DMS53 treated with DMSO at 0.1 percent for 48 hours (cell line): ENCODE measurements at regions not wholly inside any gene's neighbourhood (a gene's known extent, or its start where the extent isn't known, plus 50 kb on each side); places are given as distances from the start of the nearest gene placed in this dataset.

Experiments
- DNase-seq: peaks from one replicate; lab custom pipeline; 2025; ENCODE audit not compliant: unreplicated experiment; lab: John Stamatoyannopoulos, UW

DNA sequence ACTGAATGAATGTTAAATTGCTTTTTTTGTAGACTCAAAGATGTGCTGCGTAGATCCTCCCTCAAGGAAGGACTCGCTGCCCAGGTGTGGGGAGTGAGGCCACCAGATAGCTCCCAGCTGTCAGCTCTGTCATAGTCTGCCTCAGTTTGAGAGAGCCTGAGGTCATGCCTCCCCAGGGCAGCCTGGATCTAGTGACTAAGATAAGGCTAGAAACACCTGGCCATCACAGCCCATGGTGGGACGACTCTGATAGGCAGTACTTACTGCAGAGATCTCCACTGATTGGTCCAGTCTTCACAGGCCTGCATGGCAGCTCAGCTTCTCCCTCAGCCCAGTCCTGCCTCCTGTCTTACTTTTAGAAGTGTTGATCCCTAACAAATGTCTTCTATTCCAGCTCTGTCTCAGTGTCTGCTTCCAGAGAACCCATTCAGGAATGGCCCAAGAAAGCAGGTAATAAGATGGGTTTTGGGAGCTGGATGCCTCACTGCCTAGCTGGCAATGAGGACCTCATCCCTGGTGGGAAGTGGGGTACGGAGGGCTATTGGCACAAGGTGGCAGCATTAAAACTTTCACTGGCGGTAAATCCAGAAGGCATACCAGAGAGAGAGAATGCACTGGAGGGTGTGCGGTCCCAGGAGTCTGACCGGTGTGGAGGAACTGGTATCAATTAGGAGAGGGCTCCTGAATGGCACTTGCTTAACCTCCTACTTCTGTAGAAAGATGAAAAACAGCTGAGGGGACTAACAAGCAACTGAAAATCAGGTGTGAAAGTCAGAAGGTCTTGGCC, 55.3 kb upstream of the GPR37L1 start:
- peak; percentile 94 for DNase-seq

GRCh38 chr1:202068596-202068995, 54.1 kb upstream of the GPR37L1 start:
- DNase-seq, result no peak

DNA sequence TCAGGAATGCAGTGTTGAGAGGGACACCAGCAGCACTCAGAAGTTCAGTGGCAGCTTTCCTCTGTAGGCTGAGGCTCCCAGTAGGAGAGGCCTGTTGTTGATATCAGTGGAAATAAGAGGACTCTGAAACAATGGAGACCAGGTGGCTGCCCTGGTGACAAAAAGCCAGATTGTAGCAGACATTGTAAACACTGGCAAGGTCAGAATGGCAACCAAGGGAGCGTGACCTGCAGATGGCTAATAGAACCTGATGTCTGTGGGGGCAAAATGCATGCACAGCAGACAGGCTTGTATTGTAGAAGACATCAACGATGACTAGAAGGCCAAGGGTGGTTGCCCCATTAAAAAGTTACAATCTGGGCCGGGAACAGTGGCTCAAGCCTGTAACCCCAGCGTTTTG, 53.1 kb upstream of the GPR37L1 start:
- DNase-seq, result peak; percentile 99

GRCh38 chr1:202072211-202072765, 50.4 kb upstream of the GPR37L1 start:
- DNase-seq, result no peak
